Ishikawa (cell line): ENCODE measurements at regions not wholly inside any gene's neighbourhood (a gene's known extent, or its start where the extent isn't known, plus 50 kb on each side); places are given as distances from the start of the nearest gene placed in this dataset.

Source experiments
- CEBPB ChIP-seq: IDR thresholded peaks from 2 replicates; pipeline ENCODE4 v1.6.1; 2012
- CREB1 ChIP-seq: IDR thresholded peaks from 2 replicates; pipeline ENCODE4 v1.6.1; 2012; ENCODE audit warnings: low read depth
- EGR1 ChIP-seq: IDR thresholded peaks from 2 replicates; pipeline ENCODE4 v1.6.1; 2012
- EP300 ChIP-seq: IDR thresholded peaks from 2 replicates; pipeline ENCODE4 v1.6.1; 2012; ENCODE audit warnings: borderline replicate concordance
- MAX ChIP-seq: IDR thresholded peaks from 2 replicates; pipeline ENCODE4 v1.6.1; 2012
- NFIC ChIP-seq: IDR thresholded peaks from 2 replicates; pipeline ENCODE4 v1.6.1; 2012
- RAD21 ChIP-seq: IDR thresholded peaks from 2 replicates; pipeline ENCODE4 v1.6.1; 2012; ENCODE audit warnings: low read depth
- REST ChIP-seq: IDR thresholded peaks from 2 replicates; pipeline ENCODE4 v1.6.1; 2012; ENCODE audit warnings: low read depth, mild to moderate bottlenecking
- TAF1 ChIP-seq: IDR thresholded peaks from 2 replicates; pipeline ENCODE4 v1.6.1; 2012; ENCODE audit warnings: low read depth, mild to moderate bottlenecking
- TCF12 ChIP-seq: IDR thresholded peaks from 2 replicates; pipeline ENCODE4 v1.6.1; 2012; ENCODE audit warnings: low read depth
- TEAD4 ChIP-seq: IDR thresholded peaks from 2 replicates; pipeline ENCODE4 v1.6.1; 2012
- USF1 ChIP-seq: IDR thresholded peaks from 2 replicates; pipeline ENCODE4 v1.6.1; 2012
- YY1 ChIP-seq: IDR thresholded peaks from 2 replicates; pipeline ENCODE4 v1.6.1; 2012; ENCODE audit warnings: low read depth

GRCh38 chr4:82247171-82247570 lies 126.6 kb downstream of the HNRNPD start:
- TF ChIP-seq CREB1: no peak
- TF ChIP-seq CEBPB: no peak
- TF ChIP-seq REST: no peak
- no peak for TF ChIP-seq RAD21
- TF ChIP-seq TAF1: no peak
- TF ChIP-seq EP300: no peak
- no peak for TF ChIP-seq NFIC
- no peak for TF ChIP-seq EGR1
- no peak for TF ChIP-seq USF1
- TF ChIP-seq TEAD4: no peak
- TF ChIP-seq YY1: no peak
- no peak for TF ChIP-seq MAX
- TF ChIP-seq TCF12: no peak
